Stomach (tissue), 8 donors: ENCODE measurements at regions not wholly inside any gene's neighbourhood (a gene's known extent, or its start where the extent isn't known, plus 50 kb on each side); places are given as distances from the start of the nearest gene placed in this dataset.

Experiments used
- DNase-seq, 2 donors: peaks; one replicate each; pipeline versions ENCODE4 v3.0.0 to v3.0.0-alpha.2; 2013 to 2019
- H3K27ac ChIP-seq, 5 donors: fragments of 200-600 bp in 4 of 5; sonication (generic) in 4 of 5; one replicate each; pipeline ENCODE4 v1.5.1; 2013 to 2019; ENCODE audit warnings: mild to moderate bottlenecking in 1 of 5, moderate library complexity in 1 of 5
- H3K27me3 ChIP-seq, 3 donors: fragments of 200-600 bp; sonication (generic); one replicate each; pipeline ENCODE4 v1.5.1; 2017 to 2019; ENCODE audit warnings: mixed run types in 1 of 3
- H3K36me3 ChIP-seq, 4 donors: fragments of 200-600 bp; sonication (generic); 1 replicate in 3 of 4; 2 replicates in 1 of 4; pipeline ENCODE4 v1.5.1; 2016 to 2019
- H3K4me1 ChIP-seq, 4 donors: fragments of 200-600 bp; sonication (generic); one replicate each; pipeline ENCODE4 v1.5.1; 2016 to 2019
- H3K4me3 ChIP-seq, 4 donors: fragments of 200-600 bp; sonication (generic) in 3 of 4; one replicate each; pipeline ENCODE4 v1.5.1; 2016 to 2019; ENCODE audit warnings: mild to moderate bottlenecking in 1 of 4
- H3K9me3 ChIP-seq, 4 donors: fragments of 200-600 bp; sonication (generic); one replicate each; pipeline ENCODE4 v1.5.1; 2016 to 2019
- EP300 ChIP-seq: sonication (generic); formaldehyde crosslinking; IDR thresholded peaks from one replicate; pipeline ENCODE4 v1.6.1; 2017; ENCODE audit warnings: antibody characterized with exemption
- POLR2A ChIP-seq, 4 donors: fragments of 450-650 bp; IDR thresholded peaks; one replicate each; pipeline ENCODE4 v1.6.1; 2016; ENCODE audit warnings: antibody characterized with exemption in 4 of 4, control low read depth in 2 of 4, mild to moderate bottlenecking in 1 of 4, moderate library complexity in 1 of 4
- POLR2AphosphoS5 ChIP-seq, 3 donors: sonication (generic); formaldehyde crosslinking; IDR thresholded peaks; one replicate each; pipeline ENCODE4 v1.6.1; 2016; ENCODE audit warnings: antibody characterized with exemption in 3 of 3
- WGBS, 5 donors: extraction: QIAGEN DNeasy Blood & Tissue Kit in 3 of 5; methylation state at CpG; one replicate each; pipeline versions ENCODE4 v1.1.5 to v1.1.7; 2013 to 2018; 5-methylcytosine and 5-hydroxymethylcytosine counted together
- intact Hi-C: fragments of 100-400 bp; cut with DNase I; formaldehyde crosslinking; loops from one replicate; pipeline ENCODE4 v1.15.1; 2023; ENCODE audit warnings: low total_unique reads
- TF ChIP-seq, protein P1 (sequence below), 7 experiments: fragments of 450-650 bp in 4 of 7; fragments of 200-600 bp in 3 of 7; sonication (generic) in 3 of 7; IDR thresholded peaks; one replicate each; pipeline ENCODE4 v1.5.1; 2016 to 2019; ENCODE audit warnings: antibody characterized with exemption in 7 of 7, control low read depth in 2 of 7, mild to moderate bottlenecking in 1 of 7
- donor health status: healthy with polysubstance abuse.
- donor health status: Bipolar disorder and iron deficiency.
- donor health status: healthy.

- TF ChIP-seq POLR2AphosphoS5 (IDR thresholded peaks at IDR 0.05) = no peak
- TF ChIP-seq POLR2A (IDR thresholded peaks at IDR 0.05) = no peak
- TF ChIP-seq, protein P1, sequence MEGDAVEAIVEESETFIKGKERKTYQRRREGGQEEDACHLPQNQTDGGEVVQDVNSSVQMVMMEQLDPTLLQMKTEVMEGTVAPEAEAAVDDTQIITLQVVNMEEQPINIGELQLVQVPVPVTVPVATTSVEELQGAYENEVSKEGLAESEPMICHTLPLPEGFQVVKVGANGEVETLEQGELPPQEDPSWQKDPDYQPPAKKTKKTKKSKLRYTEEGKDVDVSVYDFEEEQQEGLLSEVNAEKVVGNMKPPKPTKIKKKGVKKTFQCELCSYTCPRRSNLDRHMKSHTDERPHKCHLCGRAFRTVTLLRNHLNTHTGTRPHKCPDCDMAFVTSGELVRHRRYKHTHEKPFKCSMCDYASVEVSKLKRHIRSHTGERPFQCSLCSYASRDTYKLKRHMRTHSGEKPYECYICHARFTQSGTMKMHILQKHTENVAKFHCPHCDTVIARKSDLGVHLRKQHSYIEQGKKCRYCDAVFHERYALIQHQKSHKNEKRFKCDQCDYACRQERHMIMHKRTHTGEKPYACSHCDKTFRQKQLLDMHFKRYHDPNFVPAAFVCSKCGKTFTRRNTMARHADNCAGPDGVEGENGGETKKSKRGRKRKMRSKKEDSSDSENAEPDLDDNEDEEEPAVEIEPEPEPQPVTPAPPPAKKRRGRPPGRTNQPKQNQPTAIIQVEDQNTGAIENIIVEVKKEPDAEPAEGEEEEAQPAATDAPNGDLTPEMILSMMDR (IDR thresholded peaks at IDR 0.05) = no peak
- TF ChIP-seq EP300 = no peak
- H3K27ac ChIP-seq = no peak overlapping the region
- no peaks in the 10 kb centered on the region for H3K9me3 ChIP-seq
- no peak overlapping the region for H3K4me3 ChIP-seq
- no peak for DNase-seq
- intact Hi-C loops = no loop called here
- peaks cover 0 to 3% (median 0%) of the 10 kb centered on the region in 3 donors for H3K27me3 ChIP-seq
- H3K36me3 ChIP-seq = no peaks in the 10 kb centered on the region
- no peaks in the 10 kb centered on the region for H3K4me1 ChIP-seq
These were observed 157.3 kb downstream of the MBL2 start for GRCh38 chr10:52615331-52615730.

GRCh38 chr10:52615756-52616394 is 156.7 kb downstream of the MBL2 start:
- Histone ChIP-seq H3K9me3 (no peaks in the 10 kb centered on the region), H3K27me3 (peaks cover 0 to 3% (median 0%) of the 10 kb centered on the region in 3 donors), H3K4me1 (no peaks in the 10 kb centered on the region), H3K27ac (no peak overlapping the region), H3K4me3 (no peak overlapping the region), H3K36me3 (no peaks in the 10 kb centered on the region)
- 59 to 78% (median 65%) methylated on average over 3 of the region's 3 CpGs for WGBS, 5 donors
- DNase-seq = no peak
- TF ChIP-seq POLR2A (IDR thresholded peaks at IDR 0.05) (no peak), POLR2AphosphoS5 (IDR thresholded peaks at IDR 0.05) (no peak), EP300 (no peak)
- TF ChIP-seq, protein P1 (IDR thresholded peaks at IDR 0.05) = no peak
- intact Hi-C loops = no loop called here

DNA sequence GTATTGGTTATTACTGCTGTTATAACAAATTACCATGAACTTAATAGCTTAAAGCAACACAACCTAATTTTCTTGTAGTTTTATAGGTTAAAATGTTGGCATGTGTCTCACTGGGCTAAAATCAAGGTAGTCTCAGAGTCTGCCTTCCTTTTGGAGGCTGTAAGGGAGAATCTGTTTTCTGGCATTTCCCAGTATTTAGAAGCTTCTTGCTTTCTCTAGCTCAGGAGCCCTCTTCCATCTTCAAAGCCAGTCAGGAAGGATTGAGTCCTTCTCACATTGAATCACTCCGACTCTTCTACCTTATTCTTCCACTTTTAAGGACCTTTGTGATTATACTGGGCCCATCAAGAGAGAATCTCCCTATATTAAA is 156.2 kb downstream of the MBL2 start:
- H3K36me3 ChIP-seq = no peaks in the 10 kb centered on the region
- no peak for TF ChIP-seq POLR2AphosphoS5 (IDR thresholded peaks at IDR 0.05)
- no peak for TF ChIP-seq POLR2A (IDR thresholded peaks at IDR 0.05)
- TF ChIP-seq EP300 = no peak
- TF ChIP-seq, protein P1 (IDR thresholded peaks at IDR 0.05) = no peak
- H3K27ac ChIP-seq = no peak overlapping the region
- H3K9me3 ChIP-seq = no peaks in the 10 kb centered on the region
- 0 to 93% (median 81%) methylated on average over 1 of the region's 1 CpG for WGBS, 5 donors
- H3K4me1 ChIP-seq = no peaks in the 10 kb centered on the region
- peaks cover 0 to 3% (median 0%) of the 10 kb centered on the region in 3 donors for H3K27me3 ChIP-seq
- DNase-seq = no peak
- intact Hi-C loops = no loop called here
- no peak overlapping the region for H3K4me3 ChIP-seq

DNA sequence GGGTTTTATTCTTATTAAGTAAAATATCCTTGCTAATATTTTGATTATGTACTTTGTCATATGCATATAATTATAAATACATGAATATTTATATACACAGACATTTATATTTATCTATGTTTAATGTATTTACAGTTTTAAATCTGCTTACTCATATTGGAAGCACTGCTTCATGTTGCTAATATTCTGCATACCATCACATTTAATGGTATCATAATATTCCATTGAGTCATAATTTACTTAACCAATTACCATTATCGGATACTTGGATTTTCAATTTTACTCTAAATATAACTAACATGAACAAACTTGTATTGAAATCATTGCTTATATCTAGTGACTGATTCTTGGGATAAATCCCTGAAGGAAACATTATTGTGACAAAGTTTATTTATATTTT is 155.2 kb downstream of the MBL2 start:
- no peak for DNase-seq
- Histone ChIP-seq H3K4me3 (no peak overlapping the region), H3K4me1 (no peaks in the 10 kb centered on the region), H3K27me3 (peaks cover 0 to 3% (median 0%) of the 10 kb centered on the region in 3 donors), H3K27ac (no peak overlapping the region), H3K9me3 (no peaks in the 10 kb centered on the region), H3K36me3 (no peaks in the 10 kb centered on the region)
- intact Hi-C loops = no loop called here
- WGBS, 5 donors = 70 to 86% (median 81%) methylated on average over 1 of the region's 1 CpG
- no peak for TF ChIP-seq POLR2A (IDR thresholded peaks at IDR 0.05)
- TF ChIP-seq POLR2AphosphoS5 (IDR thresholded peaks at IDR 0.05) = no peak
- TF ChIP-seq, protein P1 (IDR thresholded peaks at IDR 0.05) = no peak
- no peak for TF ChIP-seq EP300
